Fibroblast of pulmonary artery (primary cell): ENCODE measurements at regions not wholly inside any gene's neighbourhood (a gene's known extent, or its start where the extent isn't known, plus 50 kb on each side); places are given as distances from the start of the nearest gene placed in this dataset.
A peak's percentile ranks its signal among the peaks of the same experiment; 100 is the strongest.

ENCODE experiments used
- DNase-seq: peaks from one replicate; pipeline ENCODE4 v3.0.0-alpha.2; 2010; ENCODE audit warnings: low read depth
- H3K4me3 ChIP-seq: replicated peaks from 2 replicates; pipeline ENCODE4 v1.5.1; 2011; ENCODE audit warnings: low read depth, mild to moderate bottlenecking, control low read depth, low read length, moderate library complexity
- CTCF ChIP-seq: IDR thresholded peaks from 2 replicates; pipeline ENCODE4 v1.5.1; 2011; ENCODE audit warnings: mild to moderate bottlenecking, control low read depth, low read length, inconsistent platforms; ENCODE audit errors: missing control alignments

- no peak for TF ChIP-seq CTCF
- DNase-seq = no peak
- no peak overlapping the region for H3K4me3 ChIP-seq
These were observed 113.1 kb upstream of the ARHGAP42 start for GRCh38 chr11:100573911-100574513.

- DNase-seq = peak; percentile 61
- H3K4me3 ChIP-seq = no peak overlapping the region
These were observed 112.0 kb upstream of the ARHGAP42 start for GRCh38 chr11:100574894-100575769.

GRCh38 chr11:100575860-100576717 is 111.0 kb upstream of the ARHGAP42 start:
- peak; percentile 77 for DNase-seq
- TF ChIP-seq CTCF = peak; percentile 80
- no peak overlapping the region for H3K4me3 ChIP-seq

More at GRCh38 chr11:100574894-100575769, 112.0 kb upstream of the ARHGAP42 start:
- peak; percentile 33 for TF ChIP-seq CTCF

GRCh38 chr11:100576718-100577021 is 110.4 kb upstream of the ARHGAP42 start:
- no peak for DNase-seq
- no peak overlapping the region for H3K4me3 ChIP-seq
- TF ChIP-seq CTCF = no peak

GRCh38 chr11:100578831-100579311 is 108.2 kb upstream of the ARHGAP42 start:
- TF ChIP-seq CTCF = no peak
- H3K4me3 ChIP-seq = no peak overlapping the region
- DNase-seq = peak; percentile 24

GRCh38 chr11:100581318-100581717 is 105.8 kb upstream of the ARHGAP42 start:
- no peak for DNase-seq
- H3K4me3 ChIP-seq = no peak overlapping the region
- TF ChIP-seq CTCF = no peak
